T-cell (primary cell): ENCODE measurements at regions not wholly inside any gene's neighbourhood (a gene's known extent, or its start where the extent isn't known, plus 50 kb on each side); places are given as distances from the start of the nearest gene placed in this dataset.

Experiments
- ATAC-seq, 4 experiments: fragments of 200-7000 bp in 3 of 4; fragments of 150-1000 bp in 1 of 4; cut with Tn5 transposase; replicated peaks in 1 of 4; 1 replicate in 3 of 4; 2 replicates in 1 of 4; pipeline ENCODE4 v1.10.0; 2021; ENCODE audit warnings: moderate library complexity in 3 of 4, mild to moderate bottlenecking in 2 of 4, moderate number of reproducible peaks in 1 of 4
- CTCF ChIA-PET, 2 donors: fragments of 300-600 bp; sonication (Branson Sonifier 250); formaldehyde crosslinking; loops; one replicate each; lab custom pipeline; 2022; ENCODE audit warnings: antibody characterized with exemption in 2 of 2; lab: Charles Lee
- POLR2A ChIA-PET, 2 donors: fragments of 300-600 bp; sonication (Branson Sonifier 250); formaldehyde crosslinking; loops; one replicate each; lab custom pipeline; 2022; ENCODE audit warnings: antibody characterized with exemption in 2 of 2; lab: Charles Lee
- DNase-seq, 35 experiments: peaks; one replicate each; pipeline versions ENCODE4 v3.0.0 to v3.0.0-alpha.2; 2013 to 2023
- H3K27ac ChIP-seq: one replicate; pipeline ENCODE4 v1.5.1; 2013; ENCODE audit warnings: low read length
- H3K27me3 ChIP-seq, 2 experiments: replicated peaks in 1 of 2; 1 replicate in 1 of 2; 2 replicates in 1 of 2; pipeline versions ENCODE4 v1.6.1 to v1.7.0; 2013; ENCODE audit warnings: low read length in 1 of 2, mixed read lengths in 1 of 2; ENCODE audit not compliant: control insufficient read depth in 2 of 2, insufficient read depth in 2 of 2; ENCODE audit errors: extremely low read depth in 1 of 2
- H3K36me3 ChIP-seq, 2 donors: 1 replicate in 1 of 2; 2 replicates in 1 of 2; pipeline versions ENCODE4 v1.6.1 to v1.7.0; 2013; ENCODE audit warnings: low read length in 1 of 2; ENCODE audit not compliant: control insufficient read depth in 2 of 2, insufficient read depth in 1 of 2; ENCODE audit errors: extremely low read depth in 1 of 2
- H3K4me1 ChIP-seq, 2 experiments: 1 replicate in 1 of 2; 2 replicates in 1 of 2; pipeline versions ENCODE4 v1.6.1 to v1.7.0; 2013; ENCODE audit warnings: low read length in 2 of 2, mixed read lengths in 1 of 2; ENCODE audit not compliant: insufficient read depth in 2 of 2, control insufficient read depth in 1 of 2; ENCODE audit errors: extremely low read depth in 1 of 2
- H3K4me3 ChIP-seq, 2 donors: 1 replicate in 1 of 2; 2 replicates in 1 of 2; pipeline versions ENCODE4 v1.5.1 to v1.7.0; 2013; ENCODE audit warnings: mild to moderate bottlenecking in 2 of 2, low read length in 1 of 2, moderate library complexity in 1 of 2; ENCODE audit not compliant: control insufficient read depth in 1 of 2; ENCODE audit errors: extremely low read depth in 1 of 2
- H3K9me3 ChIP-seq: 2 replicates; pipeline ENCODE4 v1.7.0; 2013
- H3K27ac Mint-ChIP-seq, 2 donors: one replicate each; pipeline ENCODE4 v1.8.0; 2020 to 2021; ENCODE audit warnings: mild to moderate bottlenecking in 2 of 2, mixed read lengths in 2 of 2
- H3K27me3 Mint-ChIP-seq, 2 donors: one replicate each; pipeline ENCODE4 v1.8.0; 2021 to 2022; ENCODE audit warnings: mixed read lengths in 2 of 2
- H3K36me3 Mint-ChIP-seq: one replicate; pipeline ENCODE4 v1.8.0; 2021; ENCODE audit warnings: mixed read lengths
- H3K4me1 Mint-ChIP-seq, 3 donors: one replicate each; pipeline ENCODE4 v1.8.0; 2020 to 2022; ENCODE audit warnings: mixed read lengths in 3 of 3, mild to moderate bottlenecking in 1 of 3
- H3K4me3 Mint-ChIP-seq, 3 donors: one replicate each; pipeline ENCODE4 v1.8.0; 2020 to 2022; ENCODE audit warnings: mild to moderate bottlenecking in 3 of 3, mixed read lengths in 3 of 3, moderate library complexity in 3 of 3
- H3K9me3 Mint-ChIP-seq, 3 donors: one replicate each; pipeline ENCODE4 v1.8.0; 2020 to 2022; ENCODE audit warnings: mixed read lengths in 3 of 3
- WGBS: methylation state at CpG from one replicate; pipeline ENCODE4 v1.1.5; 2013; ENCODE audit warnings: missing lambda C conversion rate; ENCODE audit not compliant: insufficient coverage; 5-methylcytosine and 5-hydroxymethylcytosine counted together

GRCh38 chr3:25854635-25855034 lies 64.7 kb downstream of the OXSM start:
- no peaks in the 10 kb centered on the region for H3K9me3 ChIP-seq
- ChIA-PET POLR2A (interaction anchor here in 1 of 2 donors (0.8 kb wide), 1 partner anchor 65 kb away, joined by 5 read pairs; the partner anchor contains the start of gene OXSM), CTCF (interaction anchor here (0.7 to 5.7 kb wide), 8 partner anchors 9 to 260 kb away, joined by 3 to 83 read pairs (median 4); no protein-coding TSS in a partner anchor)
- no peaks in the 10 kb centered on the region for H3K27me3 Mint-ChIP-seq
- no peak for ATAC-seq
- peaks cover 0 to 1% (median 0%) of the 10 kb centered on the region in 3 donors for H3K9me3 Mint-ChIP-seq
- no peak for DNase-seq
- no peaks in the 10 kb centered on the region for H3K27me3 ChIP-seq
- WGBS = no CpG with 5 or more reads among the region's 3 CpGs
- H3K36me3 Mint-ChIP-seq = no peaks in the 10 kb centered on the region
- H3K4me3 ChIP-seq = no peak overlapping the region
- no peaks in the 10 kb centered on the region for H3K4me1 Mint-ChIP-seq
- H3K27ac ChIP-seq = no peak overlapping the region
- H3K36me3 ChIP-seq = no peaks in the 10 kb centered on the region
- no peak overlapping the region for H3K27ac Mint-ChIP-seq
- no peak overlapping the region for H3K4me3 Mint-ChIP-seq
- no peaks in the 10 kb centered on the region for H3K4me1 ChIP-seq

DNA sequence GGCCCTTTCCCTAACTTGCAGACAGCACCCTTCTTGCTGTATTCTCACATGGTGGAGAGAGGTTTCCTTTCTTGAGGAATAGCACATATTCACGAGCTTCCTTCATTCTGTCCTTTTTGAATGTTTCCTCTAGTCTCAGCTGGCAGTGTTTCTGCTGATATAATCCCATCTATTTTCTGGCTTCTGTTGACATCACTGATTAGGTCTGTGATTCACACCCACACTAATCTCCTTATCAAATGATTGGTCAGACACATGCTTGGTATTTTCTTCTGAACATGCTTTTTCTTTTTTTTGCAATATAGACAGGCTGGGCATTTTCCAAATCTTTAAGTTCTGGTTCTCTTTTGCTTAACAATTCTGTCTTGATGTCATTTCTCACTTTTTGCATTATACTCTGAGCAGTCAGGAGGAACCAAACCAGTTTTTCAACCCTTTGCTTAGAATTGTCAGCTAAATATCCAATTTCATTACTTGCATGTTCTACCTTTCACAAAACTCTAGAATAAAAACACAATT lies 65.4 kb downstream of the OXSM start:
- Mint-ChIP-seq H3K36me3 (no peaks in the 10 kb centered on the region), H3K27ac (no peak overlapping the region), H3K4me3 (no peak overlapping the region), H3K27me3 (no peaks in the 10 kb centered on the region), H3K4me1 (no peaks in the 10 kb centered on the region), H3K9me3 (peaks cover 0 to 6% (median 6%) of the 10 kb centered on the region in 3 donors)
- ATAC-seq (no peak), DNase-seq (no peak)
- no peaks in the 10 kb centered on the region for H3K27me3 ChIP-seq
- no peak overlapping the region for H3K27ac ChIP-seq
- no CpG with 5 or more reads among the region's 1 CpG for WGBS
- no peak overlapping the region for H3K4me3 ChIP-seq
- no peaks in the 10 kb centered on the region for H3K9me3 ChIP-seq
- CTCF ChIA-PET = interaction anchor here (0.5 to 5.7 kb wide), 5 partner anchors 10 to 403 kb away, joined by 3 to 83 read pairs (median 6); no protein-coding TSS in a partner anchor
- no peaks in the 10 kb centered on the region for H3K36me3 ChIP-seq
- no peaks in the 10 kb centered on the region for H3K4me1 ChIP-seq
- POLR2A ChIA-PET = interaction anchor here in 1 of 2 donors (0.8 kb wide), 1 partner anchor 66 kb away, joined by 5 read pairs; the partner anchor contains the start of gene OXSM

GRCh38 chr3:25856902-25857518 lies 67.1 kb downstream of the OXSM start:
- Mint-ChIP-seq H3K4me3 (no peak overlapping the region), H3K4me1 (no peaks in the 10 kb centered on the region), H3K27me3 (no peaks in the 10 kb centered on the region), H3K36me3 (no peaks in the 10 kb centered on the region), H3K9me3 (peaks cover 0 to 10% (median 9%) of the 10 kb centered on the region in 3 donors), H3K27ac (no peak overlapping the region)
- ATAC-seq = peak; percentile 57 to 70 (median 68)
- ChIA-PET POLR2A (interaction anchor here (0.6 kb wide), 2 partner anchors 195 to 1913 kb away, joined by 3 read pairs; no protein-coding TSS in a partner anchor), CTCF (interaction anchor here (0.6 to 5.7 kb wide), 20 partner anchors 8 to 1772 kb away, joined by 3 to 83 read pairs (median 4); partner anchors contain the start of gene OXSM (in 1 of the 2))
- Histone ChIP-seq H3K27me3 (no peaks in the 10 kb centered on the region), H3K4me1 (no peaks in the 10 kb centered on the region), H3K4me3 (no peak overlapping the region), H3K9me3 (no peaks in the 10 kb centered on the region), H3K27ac (no peak overlapping the region), H3K36me3 (no peaks in the 10 kb centered on the region)
- WGBS = 94% methylated on average over 2 of the region's 3 CpGs
- peak in 7 of 35 experiments; percentile 2 to 64 (median 11) for DNase-seq

DNA sequence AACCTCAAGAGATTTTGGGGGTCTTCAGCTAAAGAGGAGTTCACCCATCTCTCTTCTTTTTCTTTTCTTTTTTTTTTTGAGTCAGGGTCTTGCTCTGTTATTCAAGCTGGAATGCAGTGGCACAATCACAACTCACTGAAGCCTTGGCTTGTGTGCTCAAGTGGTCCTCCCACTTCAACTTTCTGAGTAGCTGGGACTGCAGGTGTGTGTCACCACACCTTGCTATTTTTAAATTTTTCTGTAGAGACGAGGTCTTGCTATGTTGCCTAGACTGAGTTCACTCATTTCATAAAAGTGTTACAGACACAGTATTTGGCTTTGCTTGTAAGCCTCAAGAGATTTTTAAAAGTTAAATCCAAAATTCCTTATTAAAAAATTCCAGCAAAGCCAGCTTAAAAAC lies 71.7 kb downstream of the OXSM start:
- no peaks in the 10 kb centered on the region for H3K36me3 Mint-ChIP-seq
- WGBS = no CpG with 5 or more reads among the region's 1 CpG
- DNase-seq (no peak), ATAC-seq (no peak)
- no peaks in the 10 kb centered on the region for H3K4me1 Mint-ChIP-seq
- no peak overlapping the region for H3K4me3 ChIP-seq
- no peaks in the 10 kb centered on the region for H3K4me1 ChIP-seq
- no peak overlapping the region for H3K27ac ChIP-seq
- CTCF ChIA-PET = interaction anchor here in 1 of 2 donors (1.4 kb wide), 1 partner anchor 213 kb away, joined by 3 read pairs; no protein-coding TSS in a partner anchor
- H3K9me3 Mint-ChIP-seq = peaks cover 0 to 10% (median 9%) of the 10 kb centered on the region in 3 donors
- POLR2A ChIA-PET = interaction anchor here in 1 of 2 donors (0.6 kb wide), 1 partner anchor 26 kb away, joined by 3 read pairs; no protein-coding TSS in a partner anchor
- no peaks in the 10 kb centered on the region for H3K27me3 Mint-ChIP-seq
- no peak overlapping the region for H3K4me3 Mint-ChIP-seq
- no peaks in the 10 kb centered on the region for H3K36me3 ChIP-seq
- no peak overlapping the region for H3K27ac Mint-ChIP-seq
- no peaks in the 10 kb centered on the region for H3K9me3 ChIP-seq
- no peaks in the 10 kb centered on the region for H3K27me3 ChIP-seq

DNA sequence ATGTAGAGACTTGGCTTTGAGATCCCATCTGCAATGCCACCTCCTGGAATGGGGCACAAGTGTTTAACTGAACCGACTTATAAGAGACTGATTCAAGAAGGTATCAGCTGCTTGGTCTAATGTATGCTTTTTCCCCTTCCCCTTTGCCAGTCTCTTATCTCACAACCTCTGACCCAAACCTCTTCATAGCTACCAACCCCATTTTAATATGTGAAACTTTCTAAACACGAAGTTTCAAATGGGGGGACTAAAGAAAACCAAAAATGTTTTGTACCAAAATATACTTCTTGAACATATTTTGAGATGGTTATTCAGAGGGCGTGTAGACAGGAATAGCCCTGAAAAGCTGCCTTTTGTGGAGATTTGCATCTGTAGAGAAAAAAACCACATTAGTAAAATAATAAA lies 73.1 kb downstream of the OXSM start:
- no peaks in the 10 kb centered on the region for H3K9me3 ChIP-seq
- H3K4me3 ChIP-seq = no peak overlapping the region
- Mint-ChIP-seq H3K4me3 (no peak overlapping the region), H3K27me3 (no peaks in the 10 kb centered on the region), H3K9me3 (peaks cover 0 to 10% (median 9%) of the 10 kb centered on the region in 3 donors), H3K4me1 (no peaks in the 10 kb centered on the region), H3K27ac (no peak overlapping the region), H3K36me3 (no peaks in the 10 kb centered on the region)
- no CpG with 5 or more reads among the region's 3 CpGs for WGBS
- H3K27ac ChIP-seq = no peak overlapping the region
- ChIA-PET CTCF (interaction anchor here (1.3 kb wide), 2 partner anchors 9 to 215 kb away, joined by 3 read pairs; no protein-coding TSS in a partner anchor), POLR2A (no interaction called here)
- DNase-seq (no peak), ATAC-seq (no peak)
- H3K27me3 ChIP-seq = no peaks in the 10 kb centered on the region
- H3K4me1 ChIP-seq = no peaks in the 10 kb centered on the region
- H3K36me3 ChIP-seq = no peaks in the 10 kb centered on the region

- Histone ChIP-seq H3K36me3 (no peaks in the 10 kb centered on the region), H3K27me3 (no peaks in the 10 kb centered on the region), H3K4me3 (no peak overlapping the region), H3K27ac (no peak overlapping the region), H3K9me3 (no peaks in the 10 kb centered on the region), H3K4me1 (no peaks in the 10 kb centered on the region)
- Mint-ChIP-seq H3K4me3 (no peak overlapping the region), H3K27me3 (no peaks in the 10 kb centered on the region), H3K36me3 (no peaks in the 10 kb centered on the region), H3K9me3 (peaks cover 0 to 10% (median 9%) of the 10 kb centered on the region in 3 donors), H3K27ac (no peak overlapping the region), H3K4me1 (no peaks in the 10 kb centered on the region)
- ATAC-seq (no peak), DNase-seq (no peak)
- no CpG with 5 or more reads among the region's 3 CpGs for WGBS
- ChIA-PET CTCF (interaction anchor here (1.3 kb wide), 2 partner anchors 9 to 215 kb away, joined by 3 read pairs; no protein-coding TSS in a partner anchor), POLR2A (interaction anchor here in 1 of 2 donors (0.7 kb wide), 1 partner anchor 60 kb away, joined by 3 read pairs; no protein-coding TSS in a partner anchor)
Measured at GRCh38 chr3:25863416-25863959, 73.6 kb downstream of the OXSM start.
